ENCODE measurements at regions not wholly inside any gene's neighbourhood (a gene's known extent, or its start where the extent isn't known, plus 50 kb on each side); places are given as distances from the start of the nearest gene placed in this dataset.

DNA sequence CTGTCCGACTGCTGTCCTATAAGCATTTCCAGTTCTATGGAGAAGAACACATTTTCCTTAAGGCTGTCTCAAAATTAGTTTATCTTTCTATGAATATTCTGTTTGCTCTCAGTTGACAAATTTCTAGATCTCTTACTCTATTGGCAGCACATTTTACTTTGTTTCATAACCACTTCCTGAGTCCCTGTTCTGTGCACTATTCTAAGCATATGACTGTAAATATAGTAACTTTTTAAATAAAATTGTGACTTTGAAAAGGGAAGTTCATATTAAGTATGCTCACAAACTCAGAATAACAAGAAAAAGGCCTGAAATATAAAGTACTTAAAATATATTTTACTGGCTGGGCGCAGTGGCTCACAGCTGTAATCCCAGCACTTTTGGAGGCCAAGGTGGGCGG is 56.5 kb upstream of the HTR2A start:
- no peak overlapping the region for H3K4me3 ChIP-seq (replicated peaks in 1 of 3; ENCODE audit: low read depth in 2 of 3, low read length in 3 of 3)
- H4K20me1 ChIP-seq (ENCODE audit: insufficient read depth, low read length), result no peaks in the 10 kb centered on the region
- peak; percentile 10 to 27 (median 12) for DNase-seq
- H3K27ac ChIP-seq (ENCODE audit: low read depth in 1 of 2, low read length in 2 of 2), result peak overlapping the region; percentile 62 to 74
- intact Hi-C loops (cut with micrococcal nuclease), result no loop called here
- peak overlapping the region in 1 of 2 donors; percentile 55 for H3K4me3 Mint-ChIP-seq
- H3K79me2 ChIP-seq (ENCODE audit: insufficient read depth, low read length), result no peaks in the 10 kb centered on the region
- peaks cover 0 to 3% (median 0%) of the 10 kb centered on the region in 7 donors for H3K9me3 Mint-ChIP-seq
- H3K9ac ChIP-seq (ENCODE audit: insufficient read depth, low read length, poor library complexity, severe bottlenecking), result no peak overlapping the region
- no peak for TF ChIP-seq CTCF (IDR thresholded peaks at IDR 0.05)
- H3K27me3 Mint-ChIP-seq (ENCODE audit: low read depth in 3 of 3), result no peaks in the 10 kb centered on the region
- peaks cover 20 to 22% of the 10 kb centered on the region in 2 donors for H3K4me1 ChIP-seq (ENCODE audit: control insufficient read depth in 1 of 2, insufficient read depth in 2 of 2, low read length in 2 of 2)
- H3K27me3 ChIP-seq (ENCODE audit: control insufficient read depth in 2 of 2, insufficient read depth in 2 of 2, low read length in 2 of 2), result no peaks in the 10 kb centered on the region
- peak overlapping the region; percentile 37 for H3K4me2 ChIP-seq (replicated peaks; ENCODE audit: extremely low read depth, low read length, poor library complexity, severe bottlenecking)
- H3K4me1 Mint-ChIP-seq, result peaks cover 20% of the 10 kb centered on the region
- peak overlapping the region; percentile 15 to 93 (median 85) for H3K27ac Mint-ChIP-seq
- 17% methylated on average over 1 of the region's 3 CpGs for WGBS (ENCODE audit: insufficient coverage)
- H2AFZ ChIP-seq (ENCODE audit: insufficient read depth, low read depth, low read length, poor library complexity, severe bottlenecking), result no peak overlapping the region
- H3K36me3 Mint-ChIP-seq, result no peaks in the 10 kb centered on the region
- no peaks in the 10 kb centered on the region for H3K36me3 ChIP-seq (replicated peaks in 1 of 2; ENCODE audit: control insufficient read depth in 1 of 2, insufficient read depth in 2 of 2, low read length in 2 of 2)
- H3K9me3 ChIP-seq (replicated peaks in 1 of 2; ENCODE audit: control insufficient read depth in 1 of 2, insufficient read depth in 1 of 2, low read length in 2 of 2), result no peaks in the 10 kb centered on the region

DNA sequence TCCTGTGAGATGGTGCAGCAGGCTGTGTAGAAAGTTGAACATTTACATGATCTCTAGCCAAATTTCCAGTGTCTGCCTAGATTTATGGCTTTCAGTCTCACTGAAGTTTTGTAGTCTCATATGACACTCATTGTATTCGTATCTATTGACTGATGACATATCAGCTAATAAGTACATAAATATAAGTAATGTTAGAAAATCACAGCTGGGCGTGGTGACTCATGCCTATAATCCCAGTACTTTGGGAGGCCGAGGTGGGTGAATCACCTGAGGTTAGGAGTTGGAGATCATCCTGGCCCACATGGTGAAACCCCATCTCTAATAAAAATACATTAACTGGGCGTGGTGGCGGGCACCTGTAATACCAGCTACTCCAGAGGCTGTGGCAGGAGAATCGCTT is 54.7 kb upstream of the HTR2A start:
- Histone ChIP-seq H3K9ac (ENCODE audit: insufficient read depth, low read length, poor library complexity, severe bottlenecking) (no peak overlapping the region), H2AFZ (ENCODE audit: insufficient read depth, low read depth, low read length, poor library complexity, severe bottlenecking) (no peak overlapping the region), H3K9me3 (replicated peaks in 1 of 2; ENCODE audit: control insufficient read depth in 1 of 2, insufficient read depth in 1 of 2, low read length in 2 of 2) (peaks cover 0 to 2% of the 10 kb centered on the region in 2 donors), H3K36me3 (replicated peaks in 1 of 2; ENCODE audit: control insufficient read depth in 1 of 2, insufficient read depth in 2 of 2, low read length in 2 of 2) (no peaks in the 10 kb centered on the region), H3K4me3 (replicated peaks in 1 of 3; ENCODE audit: low read depth in 2 of 3, low read length in 3 of 3) (no peak overlapping the region), H3K4me1 (ENCODE audit: control insufficient read depth in 1 of 2, insufficient read depth in 2 of 2, low read length in 2 of 2) (peaks cover 20 to 22% of the 10 kb centered on the region in 2 donors), H4K20me1 (ENCODE audit: insufficient read depth, low read length) (no peaks in the 10 kb centered on the region), H3K27ac (ENCODE audit: low read depth in 1 of 2, low read length in 2 of 2) (no peak overlapping the region), H3K79me2 (ENCODE audit: insufficient read depth, low read length) (no peaks in the 10 kb centered on the region), H3K27me3 (ENCODE audit: control insufficient read depth in 2 of 2, insufficient read depth in 2 of 2, low read length in 2 of 2) (no peaks in the 10 kb centered on the region), H3K4me2 (replicated peaks; ENCODE audit: extremely low read depth, low read length, poor library complexity, severe bottlenecking) (no peak overlapping the region)
- DNase-seq, result no peak
- Mint-ChIP-seq H3K4me3 (no peak overlapping the region), H3K27me3 (ENCODE audit: low read depth in 3 of 3) (no peaks in the 10 kb centered on the region), H3K4me1 (peaks cover 20% of the 10 kb centered on the region), H3K36me3 (no peaks in the 10 kb centered on the region), H3K9me3 (peaks cover 0 to 7% (median 4%) of the 10 kb centered on the region in 7 donors), H3K27ac (peak overlapping the region in 1 of 7 donors; percentile 8)
- no peak for TF ChIP-seq CTCF (IDR thresholded peaks at IDR 0.05)
- WGBS (ENCODE audit: insufficient coverage), result no CpG with 5 or more reads among the region's 6 CpGs
- intact Hi-C loops (cut with micrococcal nuclease), result no loop called here
